ENCODE measurements at regions not wholly inside any gene's neighbourhood (a gene's known extent, or its start where the extent isn't known, plus 50 kb on each side); places are given as distances from the start of the nearest gene placed in this dataset.
"Not testable (repeated sequence)": the region's sequence is repeated elsewhere in the genome, so short reads cannot be mapped to it uniquely, and the experiment has no call there.

GRCh38 chr10:22071332-22071731, 67.8 kb upstream of the DNAJC1 start:
- ChIA-PET CTCF (no interaction called here), POLR2A (no interaction called here)
- no peak overlapping the region for H3K4me3 ChIP-seq (ENCODE audit: low read depth, low read length)
- DNase-seq (ENCODE audit: low read depth, low spot score) = no peak
- no peak for TF ChIP-seq CTCF (IDR thresholded peaks at IDR 0.05; ENCODE audit: insufficient read depth, low read length, missing control alignments)

GRCh38 chr10:22067091-22067490, 63.6 kb upstream of the DNAJC1 start:
- ChIA-PET POLR2A (no interaction called here), CTCF (no interaction called here)
- DNase-seq (ENCODE audit: low read depth, low spot score) = no peak
- no peak for TF ChIP-seq CTCF (IDR thresholded peaks at IDR 0.05; ENCODE audit: insufficient read depth, low read length, missing control alignments)
- H3K4me3 ChIP-seq (ENCODE audit: low read depth, low read length) = no peak overlapping the region

- H3K4me3 ChIP-seq (ENCODE audit: low read depth, low read length); CTCF ChIA-PET; DNase-seq (ENCODE audit: low read depth, low spot score); POLR2A ChIA-PET: not testable (repeated sequence)
These were observed 57.5 kb upstream of the DNAJC1 start for GRCh38 chr10:22060984-22061383.

GRCh38 chr10:22058201-22058600, 54.7 kb upstream of the DNAJC1 start:
- POLR2A ChIA-PET = no interaction called here
- no peak for TF ChIP-seq CTCF (IDR thresholded peaks at IDR 0.05; ENCODE audit: insufficient read depth, low read length, missing control alignments)
- CTCF ChIA-PET = no interaction called here
- no peak for DNase-seq (ENCODE audit: low read depth, low spot score)
- H3K4me3 ChIP-seq (ENCODE audit: low read depth, low read length) = no peak overlapping the region

- no peak for DNase-seq (ENCODE audit: low read depth, low spot score)
- no peak for TF ChIP-seq CTCF (IDR thresholded peaks at IDR 0.05; ENCODE audit: insufficient read depth, low read length, missing control alignments)
- no peak overlapping the region for H3K4me3 ChIP-seq (ENCODE audit: low read depth, low read length)
- CTCF ChIA-PET = interaction anchor here (0.7 kb wide), 1 partner anchor 559 kb away, joined by 3 read pairs; no protein-coding TSS in a partner anchor
- POLR2A ChIA-PET = no interaction called here
These were observed 51.4 kb upstream of the DNAJC1 start for GRCh38 chr10:22054961-22055360.

Data from AG04449 (cell line).